Neural progenitor cell (in vitro differentiated cells): ENCODE measurements at regions not wholly inside any gene's neighbourhood (a gene's known extent, or its start where the extent isn't known, plus 50 kb on each side); places are given as distances from the start of the nearest gene placed in this dataset.

Experiments used
- DNase-seq: peaks from one replicate; pipeline ENCODE4 v3.0.0-alpha.2; 2016; ENCODE audit warnings: low spot score
- H2AFZ ChIP-seq: fragments of 200-600 bp; sonication (generic); replicated peaks from 2 replicates; pipeline ENCODE4 v1.6.1; 2016; ENCODE audit warnings: antibody characterized with exemption
- H3F3A ChIP-seq: fragments of 200-600 bp; sonication (generic); 2 replicates; pipeline ENCODE4 v1.6.1; 2016; ENCODE audit warnings: antibody characterized with exemption, low read depth
- H3K27ac ChIP-seq: fragments of 200-600 bp; sonication (generic); 2 replicates; pipeline ENCODE4 v1.5.1; 2016; ENCODE audit warnings: mild to moderate bottlenecking
- H3K27me3 ChIP-seq: fragments of 200-600 bp; sonication (generic); 2 replicates; pipeline ENCODE4 v1.6.1; 2016; ENCODE audit warnings: mild to moderate bottlenecking, moderate library complexity
- H3K36me3 ChIP-seq: fragments of 200-600 bp; sonication (generic); 2 replicates; pipeline ENCODE4 v1.5.1; 2016
- H3K4me1 ChIP-seq: fragments of 200-600 bp; sonication (generic); 2 replicates; pipeline ENCODE4 v1.6.1; 2016; ENCODE audit warnings: mixed run types
- H3K4me2 ChIP-seq: fragments of 200-600 bp; sonication (generic); 2 replicates; pipeline ENCODE4 v1.6.1; 2016
- H3K4me3 ChIP-seq: fragments of 200-600 bp; sonication (generic); 2 replicates; pipeline ENCODE4 v1.5.1; 2016
- H3K79me2 ChIP-seq: fragments of 200-600 bp; sonication (generic); 2 replicates; pipeline ENCODE4 v1.6.1; 2016; ENCODE audit warnings: low read depth
- H3K9ac ChIP-seq: fragments of 200-600 bp; sonication (generic); 2 replicates; pipeline ENCODE4 v1.6.1; 2016
- H3K9me3 ChIP-seq: fragments of 200-600 bp; sonication (generic); 2 replicates; pipeline ENCODE4 v1.5.1; 2016; ENCODE audit warnings: low read depth
- H4K20me1 ChIP-seq: fragments of 200-600 bp; sonication (generic); 2 replicates; pipeline ENCODE4 v1.6.1; 2016; ENCODE audit warnings: low read depth
- H3K27ac Mint-ChIP-seq: 3 replicates; pipeline ENCODE4 v1.8.0; 2021; ENCODE audit warnings: mixed read lengths
- H3K27me3 Mint-ChIP-seq: 2 replicates; pipeline ENCODE4 v1.8.0; 2022; ENCODE audit warnings: low read depth, mild to moderate bottlenecking, inconsistent platforms, moderate library complexity, mixed read lengths; ENCODE audit not compliant: insufficient read depth
- H3K36me3 Mint-ChIP-seq: 3 replicates; pipeline ENCODE4 v1.8.0; 2021; ENCODE audit warnings: mixed read lengths
- H3K4me1 Mint-ChIP-seq: 3 replicates; pipeline ENCODE4 v1.8.0; 2021; ENCODE audit warnings: mixed read lengths
- H3K4me3 Mint-ChIP-seq: 3 replicates; pipeline ENCODE4 v1.8.0; 2021; ENCODE audit warnings: mild to moderate bottlenecking, moderate library complexity, mixed read lengths
- H3K9me3 Mint-ChIP-seq: 3 replicates; pipeline ENCODE4 v1.8.0; 2020; ENCODE audit warnings: mixed read lengths
- CTCF ChIP-seq: fragments of 200-600 bp; sonication (generic); IDR thresholded peaks from 2 replicates; pipeline ENCODE4 v1.5.1; 2017; ENCODE audit warnings: antibody characterized with exemption, mild to moderate bottlenecking
- EZH2 ChIP-seq: fragments of 200-600 bp; sonication (generic); IDR thresholded peaks from 2 replicates; pipeline ENCODE4 v1.6.1; 2017; ENCODE audit warnings: antibody characterized with exemption, mild to moderate bottlenecking, moderate library complexity
- EZH2phosphoT487 ChIP-seq: fragments of 200-600 bp; sonication (generic); IDR thresholded peaks from 2 replicates; pipeline ENCODE4 v1.6.1; 2017; ENCODE audit warnings: antibody characterized with exemption

- DNase-seq: no peak
Measured at GRCh38 chr12:14280921-14281320, 84.6 kb upstream of the ATF7IP start.

GRCh38 chr12:14281539-14281938 is 83.9 kb upstream of the ATF7IP start:
- no peak overlapping the region for H3K27ac Mint-ChIP-seq
- no peak for DNase-seq
- Histone ChIP-seq H3K27ac (peak overlapping the region; percentile 18), H2AFZ (no peak overlapping the region), H3F3A (peaks cover 43% of the 10 kb centered on the region), H3K79me2 (no peaks in the 10 kb centered on the region), H3K4me1 (peaks cover 33% of the 10 kb centered on the region), H3K4me3 (no peak overlapping the region), H4K20me1 (no peaks in the 10 kb centered on the region), H3K9ac (no peak overlapping the region), H3K4me2 (no peak overlapping the region), H3K9me3 (no peaks in the 10 kb centered on the region), H3K36me3 (no peaks in the 10 kb centered on the region), H3K27me3 (no peaks in the 10 kb centered on the region)
- peaks cover 14% of the 10 kb centered on the region for H3K9me3 Mint-ChIP-seq
- H3K4me3 Mint-ChIP-seq: no peak overlapping the region
- H3K27me3 Mint-ChIP-seq: peaks cover 3% of the 10 kb centered on the region
- H3K36me3 Mint-ChIP-seq: peaks cover 2% of the 10 kb centered on the region
- TF ChIP-seq EZH2phosphoT487 (no peak), EZH2 (no peak), CTCF (no peak)
- H3K4me1 Mint-ChIP-seq: peaks cover 20% of the 10 kb centered on the region

More at GRCh38 chr12:14280921-14281320, 84.6 kb upstream of the ATF7IP start:
- Histone ChIP-seq H3F3A (peaks cover 40% of the 10 kb centered on the region), H3K27ac (no peak overlapping the region), H3K4me3 (no peak overlapping the region), H3K27me3 (no peaks in the 10 kb centered on the region), H3K9ac (no peak overlapping the region), H3K36me3 (no peaks in the 10 kb centered on the region), H3K4me1 (peaks cover 33% of the 10 kb centered on the region), H3K9me3 (no peaks in the 10 kb centered on the region), H4K20me1 (no peaks in the 10 kb centered on the region), H3K79me2 (no peaks in the 10 kb centered on the region), H2AFZ (no peak overlapping the region), H3K4me2 (no peak overlapping the region)
- H3K27ac Mint-ChIP-seq: no peak overlapping the region
- no peak overlapping the region for H3K4me3 Mint-ChIP-seq
- peaks cover 13% of the 10 kb centered on the region for H3K9me3 Mint-ChIP-seq
- peaks cover 3% of the 10 kb centered on the region for H3K27me3 Mint-ChIP-seq
- peaks cover 2% of the 10 kb centered on the region for H3K36me3 Mint-ChIP-seq
- peaks cover 20% of the 10 kb centered on the region for H3K4me1 Mint-ChIP-seq
- no peak for TF ChIP-seq CTCF
- TF ChIP-seq EZH2: no peak
- no peak for TF ChIP-seq EZH2phosphoT487

GRCh38 chr12:14283489-14284144 is 81.9 kb upstream of the ATF7IP start:
- no peaks in the 10 kb centered on the region for H3K9me3 ChIP-seq
- H3K4me1 Mint-ChIP-seq: peaks cover 17% of the 10 kb centered on the region
- H3K4me3 Mint-ChIP-seq: peak overlapping the region; percentile 28
- peak overlapping the region; percentile 29 for H3K4me3 ChIP-seq
- no peak for TF ChIP-seq CTCF
- no peak for TF ChIP-seq EZH2phosphoT487
- TF ChIP-seq EZH2: no peak
- H3K79me2 ChIP-seq: no peaks in the 10 kb centered on the region
- no peaks in the 10 kb centered on the region for H3K36me3 ChIP-seq
- H3K27ac Mint-ChIP-seq: peak overlapping the region; percentile 95
- no peaks in the 10 kb centered on the region for H3K27me3 ChIP-seq
- H3K9me3 Mint-ChIP-seq: peaks cover 17% of the 10 kb centered on the region
- H3K36me3 Mint-ChIP-seq: peaks cover 2% of the 10 kb centered on the region
- peak; percentile 47 for DNase-seq
- no peak overlapping the region for H3K9ac ChIP-seq
- H3F3A ChIP-seq: peaks cover 43% of the 10 kb centered on the region
- peak overlapping the region; percentile 71 for H3K4me2 ChIP-seq
- H3K27ac ChIP-seq: peak overlapping the region; percentile 97
- peaks cover 24% of the 10 kb centered on the region for H3K4me1 ChIP-seq
- H3K27me3 Mint-ChIP-seq: peaks cover 3% of the 10 kb centered on the region
- peak overlapping the region; percentile 86 for H2AFZ ChIP-seq
- no peaks in the 10 kb centered on the region for H4K20me1 ChIP-seq
